HEK293T (cell line): ENCODE measurements at regions not wholly inside any gene's neighbourhood (a gene's known extent, or its start where the extent isn't known, plus 50 kb on each side); places are given as distances from the start of the nearest gene placed in this dataset.

Source experiments
- CTCF ChIA-PET: fragments of 350-600 bp; formaldehyde crosslinking; extraction: SDS; loops from one replicate; lab custom pipeline; 2021; ENCODE audit warnings: antibody characterized with exemption, inconsistent platforms; lab: Yijun Ruan, JAX
- POLR2A ChIA-PET: fragments of 350-600 bp; formaldehyde crosslinking; extraction: SDS; loops from one replicate; lab custom pipeline; 2020; ENCODE audit warnings: antibody characterized with exemption, inconsistent platforms; lab: Yijun Ruan, JAX
- DNase-seq: peaks from one replicate; pipeline ENCODE4 v3.0.0; 2012; ENCODE audit warnings: mixed read lengths; ENCODE audit errors: extremely low spot score
- ARNT ChIP-seq: fragments of 450-650 bp; IDR thresholded peaks from 2 replicates; pipeline ENCODE4 v1.6.1; 2017; ENCODE audit warnings: mild to moderate bottlenecking
- BHLHE40 ChIP-seq: fragments of 450-650 bp; IDR thresholded peaks from 2 replicates; pipeline ENCODE4 v1.6.1; 2016; ENCODE audit warnings: mild to moderate bottlenecking, moderate library complexity, borderline replicate concordance
- CTBP1 ChIP-seq: fragments of 450-650 bp; IDR thresholded peaks from 2 replicates; pipeline ENCODE4 v1.6.1; 2016; ENCODE audit warnings: borderline replicate concordance
- ELF4 ChIP-seq: fragments of 450-650 bp; IDR thresholded peaks from 2 replicates; pipeline ENCODE4 v1.6.1; 2017; ENCODE audit warnings: antibody characterized with exemption
- FOXA1 ChIP-seq: fragments of 450-650 bp; IDR thresholded peaks from 2 replicates; pipeline ENCODE4 v1.6.1; 2016; ENCODE audit warnings: mild to moderate bottlenecking
- FOXK2 ChIP-seq: fragments of 450-650 bp; IDR thresholded peaks from 2 replicates; pipeline ENCODE4 v1.6.1; 2016; ENCODE audit warnings: mild to moderate bottlenecking
- FOXM1 ChIP-seq: fragments of 450-650 bp; IDR thresholded peaks from 2 replicates; pipeline ENCODE4 v1.6.1; 2017; ENCODE audit warnings: mild to moderate bottlenecking, borderline replicate concordance
- HDGF ChIP-seq: fragments of 450-650 bp; IDR thresholded peaks from 2 replicates; pipeline ENCODE4 v1.6.1; 2017; ENCODE audit warnings: antibody characterized with exemption, borderline replicate concordance
- L3MBTL2 ChIP-seq: fragments of 450-650 bp; conservative IDR thresholded peaks from 2 replicates; pipeline ENCODE4 v1.6.1; 2016; ENCODE audit warnings: mild to moderate bottlenecking
- LEF1 ChIP-seq: fragments of 450-650 bp; IDR thresholded peaks from 2 replicates; pipeline ENCODE4 v1.6.1; 2017; ENCODE audit warnings: mild to moderate bottlenecking, borderline replicate concordance
- NFRKB ChIP-seq: fragments of 450-650 bp; IDR thresholded peaks from 2 replicates; pipeline ENCODE4 v1.6.1; 2016; ENCODE audit warnings: mild to moderate bottlenecking, moderate library complexity
- PKNOX1 ChIP-seq: fragments of 450-650 bp; IDR thresholded peaks from 2 replicates; pipeline ENCODE4 v1.6.1; 2016
- SP1 ChIP-seq: fragments of 450-650 bp; IDR thresholded peaks from 2 replicates; pipeline ENCODE4 v1.6.1; 2017
- SUZ12 ChIP-seq: fragments of 450-650 bp; IDR thresholded peaks from 2 replicates; pipeline ENCODE4 v1.6.1; 2016; ENCODE audit warnings: mild to moderate bottlenecking
- TARDBP ChIP-seq: fragments of 450-650 bp; IDR thresholded peaks from 2 replicates; pipeline ENCODE4 v1.6.1; 2016
- ZNF384 ChIP-seq: fragments of 450-650 bp; IDR thresholded peaks from 2 replicates; pipeline ENCODE4 v1.6.1; 2016

GRCh38 chr6:22409486-22409885 is 112.7 kb upstream of the PRL start:
- TF ChIP-seq TARDBP = no peak
- TF ChIP-seq SUZ12 = no peak
- TF ChIP-seq CTBP1 = no peak
- no peak for TF ChIP-seq PKNOX1
- no peak for TF ChIP-seq HDGF
- TF ChIP-seq ZNF384 = no peak
- TF ChIP-seq BHLHE40 = no peak
- no peak for TF ChIP-seq L3MBTL2
- TF ChIP-seq LEF1 = no peak
- TF ChIP-seq ELF4 = no peak
- TF ChIP-seq FOXK2 = no peak
- TF ChIP-seq ARNT = no peak
- no peak for TF ChIP-seq NFRKB
- TF ChIP-seq FOXA1 = no peak
- TF ChIP-seq FOXM1 = no peak
- ChIA-PET POLR2A (no interaction called here), CTCF (interaction anchor here (0.7 kb wide), 1 partner anchor 9 kb away, joined by 5 read pairs; no protein-coding TSS in a partner anchor)
- no peak for DNase-seq

- TF ChIP-seq HDGF (no peak), PKNOX1 (no peak), SUZ12 (no peak), TARDBP (no peak)
- ChIA-PET CTCF (no interaction called here), POLR2A (no interaction called here)
- DNase-seq = no peak
These were observed 114.7 kb upstream of the PRL start for GRCh38 chr6:22411376-22412105.

GRCh38 chr6:22412994-22413393 is 116.2 kb upstream of the PRL start:
- ChIA-PET POLR2A (no interaction called here), CTCF (interaction anchor here (1.0 kb wide), 1 partner anchor 12 kb away, joined by 3 read pairs; no protein-coding TSS in a partner anchor)
- TF ChIP-seq ZNF384 = no peak
- no peak for TF ChIP-seq FOXA1
- TF ChIP-seq HDGF = no peak
- TF ChIP-seq NFRKB = no peak
- no peak for TF ChIP-seq ELF4
- no peak for TF ChIP-seq FOXK2
- no peak for DNase-seq

GRCh38 chr6:22413681-22414311 is 117.0 kb upstream of the PRL start:
- CTCF ChIA-PET = interaction anchor here (1.0 kb wide), 1 partner anchor 13 kb away, joined by 3 read pairs; no protein-coding TSS in a partner anchor
- POLR2A ChIA-PET = no interaction called here
- DNase-seq = no peak

GRCh38 chr6:22418714-22419113 is 121.9 kb upstream of the PRL start:
- DNase-seq = no peak
- ChIA-PET CTCF (no interaction called here), POLR2A (no interaction called here)
- TF ChIP-seq ZNF384 = no peak
- no peak for TF ChIP-seq PKNOX1
- no peak for TF ChIP-seq ELF4
- no peak for TF ChIP-seq FOXK2
- TF ChIP-seq SP1 = no peak

More at GRCh38 chr6:22413681-22414311, 117.0 kb upstream of the PRL start:
- TF ChIP-seq ARNT (no peak), NFRKB (no peak), SUZ12 (no peak), FOXM1 (no peak), HDGF (no peak), ELF4 (no peak), BHLHE40 (no peak), LEF1 (no peak), PKNOX1 (no peak), L3MBTL2 (no peak), CTBP1 (no peak), FOXK2 (no peak), ZNF384 (no peak), SP1 (no peak), FOXA1 (no peak), TARDBP (no peak)

- ChIA-PET CTCF (no interaction called here), POLR2A (no interaction called here)
- DNase-seq = no peak
- no peak for TF ChIP-seq PKNOX1
- no peak for TF ChIP-seq FOXK2
- TF ChIP-seq ELF4 = no peak
- no peak for TF ChIP-seq L3MBTL2
- no peak for TF ChIP-seq FOXA1
- no peak for TF ChIP-seq CTBP1
- TF ChIP-seq SUZ12 = no peak
- TF ChIP-seq FOXM1 = no peak
- TF ChIP-seq TARDBP = no peak
- no peak for TF ChIP-seq HDGF
- no peak for TF ChIP-seq NFRKB
- TF ChIP-seq BHLHE40 = no peak
- no peak for TF ChIP-seq ARNT
These were observed 124.4 kb upstream of the PRL start for GRCh38 chr6:22421198-22421597.
